ENCODE measurements at regions not wholly inside any gene's neighbourhood (a gene's known extent, or its start where the extent isn't known, plus 50 kb on each side); places are given as distances from the start of the nearest gene placed in this dataset.

- no peak for DNase-seq
Measured at GRCh38 chr22:48352086-48352911, 1475.4 kb downstream of the BRD1 start.

GRCh38 chr22:48351376-48352085 is 1476.1 kb downstream of the BRD1 start:
- DNase-seq: no peak

GRCh38 chr22:48350456-48350855 is 1477.2 kb downstream of the BRD1 start:
- no peak for DNase-seq

- DNase-seq: no peak
Measured at GRCh38 chr22:48348855-48349254, 1478.8 kb downstream of the BRD1 start.

GRCh38 chr22:48347311-48347710 is 1480.4 kb downstream of the BRD1 start:
- no peak for DNase-seq

- DNase-seq: no peak
Measured at GRCh38 chr22:48346911-48347310, 1480.8 kb downstream of the BRD1 start.

- DNase-seq: no peak
Measured at GRCh38 chr22:48346311-48346710, 1481.4 kb downstream of the BRD1 start.

- DNase-seq: no peak
Measured at GRCh38 chr22:48345631-48346030, 1482.0 kb downstream of the BRD1 start.

GRCh38 chr22:48343461-48343860 is 1484.2 kb downstream of the BRD1 start:
- DNase-seq: no peak

GRCh38 chr22:48342732-48343131 is 1484.9 kb downstream of the BRD1 start:
- DNase-seq: no peak

- DNase-seq: no peak
Measured at GRCh38 chr22:48342016-48342415, 1485.7 kb downstream of the BRD1 start.

GRCh38 chr22:48340727-48341709 is 1486.7 kb downstream of the BRD1 start:
- DNase-seq: no peak

- no peak for DNase-seq
Measured at GRCh38 chr22:48340191-48340590, 1487.5 kb downstream of the BRD1 start.

- DNase-seq: no peak
Measured at GRCh38 chr22:48338793-48339705, 1488.6 kb downstream of the BRD1 start.

GRCh38 chr22:48337957-48338792 is 1489.5 kb downstream of the BRD1 start:
- no peak for DNase-seq

GRCh38 chr22:48336339-48337060 is 1491.2 kb downstream of the BRD1 start:
- no peak for DNase-seq

- no peak for DNase-seq
Measured at GRCh38 chr22:48335442-48336139, 1492.1 kb downstream of the BRD1 start.

GRCh38 chr22:48334971-48335370 is 1492.7 kb downstream of the BRD1 start:
- DNase-seq: no peak
